H1 (cell line): ENCODE measurements at regions not wholly inside any gene's neighbourhood (a gene's known extent, or its start where the extent isn't known, plus 50 kb on each side); places are given as distances from the start of the nearest gene placed in this dataset.

Experiments used
- TF ChIP-seq, protein P1 (sequence below): IDR thresholded peaks from 2 replicates; pipeline ENCODE4 v1.6.1; 2012; ENCODE audit warnings: low read length, inconsistent platforms

GRCh38 chr4:133600008-133600407 is 450.9 kb downstream of the PCDH10 start (continued):
- TF ChIP-seq, protein P1, sequence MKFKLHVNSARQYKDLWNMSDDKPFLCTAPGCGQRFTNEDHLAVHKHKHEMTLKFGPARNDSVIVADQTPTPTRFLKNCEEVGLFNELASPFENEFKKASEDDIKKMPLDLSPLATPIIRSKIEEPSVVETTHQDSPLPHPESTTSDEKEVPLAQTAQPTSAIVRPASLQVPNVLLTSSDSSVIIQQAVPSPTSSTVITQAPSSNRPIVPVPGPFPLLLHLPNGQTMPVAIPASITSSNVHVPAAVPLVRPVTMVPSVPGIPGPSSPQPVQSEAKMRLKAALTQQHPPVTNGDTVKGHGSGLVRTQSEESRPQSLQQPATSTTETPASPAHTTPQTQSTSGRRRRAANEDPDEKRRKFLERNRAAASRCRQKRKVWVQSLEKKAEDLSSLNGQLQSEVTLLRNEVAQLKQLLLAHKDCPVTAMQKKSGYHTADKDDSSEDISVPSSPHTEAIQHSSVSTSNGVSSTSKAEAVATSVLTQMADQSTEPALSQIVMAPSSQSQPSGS, result no peak
